ENCODE measurements at regions not wholly inside any gene's neighbourhood (a gene's known extent, or its start where the extent isn't known, plus 50 kb on each side); places are given as distances from the start of the nearest gene placed in this dataset.

- POLR2A ChIA-PET = no interaction called here
- DNase-seq = no peak
- no peaks in the 10 kb centered on the region for H3K36me3 ChIP-seq (replicated peaks in 1 of 2; ENCODE audit: control insufficient read depth in 1 of 2, insufficient read depth in 2 of 2, low read length in 1 of 2)
- H2AFZ ChIP-seq (ENCODE audit: low read depth) = no peak overlapping the region
- H3K9ac ChIP-seq = no peak overlapping the region
- H3K9me3 ChIP-seq = no peaks in the 10 kb centered on the region
- 34% methylated on average over 5 of the region's 5 CpGs for WGBS (ENCODE audit: low lambda C conversion rate)
- H3K27ac ChIP-seq (ENCODE audit: low read depth in 2 of 2, low read length in 1 of 2) = no peak overlapping the region
- CTCF ChIA-PET = interaction anchor here (1.2 kb wide), 1 partner anchor 11 kb away, joined by 5 read pairs; no protein-coding TSS in a partner anchor
- H3K9me2 ChIP-seq = no peaks in the 10 kb centered on the region
- TF ChIP-seq YY1 (IDR thresholded peaks at IDR 0.05; ENCODE audit: low read depth) (no peak), ELF1 (IDR thresholded peaks at IDR 0.05) (no peak), MEF2A (IDR thresholded peaks at IDR 0.05; ENCODE audit: borderline replicate concordance, low read depth) (no peak), ZBTB33 (IDR thresholded peaks at IDR 0.05; ENCODE audit: borderline replicate concordance, low read depth) (no peak), USF1 (IDR thresholded peaks at IDR 0.05; ENCODE audit: borderline replicate concordance, low read depth) (no peak), JUND (IDR thresholded peaks at IDR 0.05) (no peak), NRF1 (IDR thresholded peaks at IDR 0.05; ENCODE audit: low read depth, low read length) (no peak), IRF3 (IDR thresholded peaks at IDR 0.05; ENCODE audit: low read depth, low read length) (no peak), USF2 (IDR thresholded peaks at IDR 0.05; ENCODE audit: borderline replicate concordance, low read depth, low read length) (no peak), GATA2 (CRISPR knock-in tag; IDR thresholded peaks at IDR 0.05) (no peak), REST (IDR thresholded peaks at IDR 0.05; ENCODE audit: low read depth, low read length) (no peak), RFX5 (IDR thresholded peaks at IDR 0.05; ENCODE audit: low read length) (no peak), MXI1 (IDR thresholded peaks at IDR 0.05; ENCODE audit: low read depth, low read length) (no peak), RXRA (IDR thresholded peaks at IDR 0.05; ENCODE audit: borderline replicate concordance, low read depth) (no peak), CHD2 (IDR thresholded peaks at IDR 0.05; ENCODE audit: low read length, partially characterized antibody) (no peak), FOSL2 (IDR thresholded peaks at IDR 0.05; ENCODE audit: borderline replicate concordance, low read depth) (no peak)
- no peaks in the 10 kb centered on the region for H3F3A ChIP-seq (replicated peaks; ENCODE audit: insufficient read depth)
- no peaks in the 10 kb centered on the region for H3K27me3 ChIP-seq (ENCODE audit: insufficient read depth)
- H4K20me1 ChIP-seq (ENCODE audit: insufficient read depth) = no peaks in the 10 kb centered on the region
- H3K4me3 ChIP-seq (ENCODE audit: low read depth in 2 of 2, low read length in 1 of 2) = no peak overlapping the region
- no peaks in the 10 kb centered on the region for H3K4me1 ChIP-seq (ENCODE audit: control insufficient read depth in 1 of 2, insufficient read depth in 2 of 2, low read depth in 1 of 2, low read length in 1 of 2)
- H3K4me2 ChIP-seq = no peak overlapping the region
- H3K79me2 ChIP-seq (ENCODE audit: insufficient read depth) = no peaks in the 10 kb centered on the region
Observed at GRCh38 chr18:54433368-54433767, 75.7 kb downstream of the C18orf54 start.

Measured in SK-N-SH (cell line).